Endothelial cell of umbilical vein (primary cell): ENCODE measurements at regions not wholly inside any gene's neighbourhood (a gene's known extent, or its start where the extent isn't known, plus 50 kb on each side); places are given as distances from the start of the nearest gene placed in this dataset.

Experiments
- BruUV-seq: library from RNA; stranded (reverse); fragments of 400-500 nt; replicated peaks from 2 replicates; lab custom pipeline; 2021; lab: Mats Ljungman, UMichigan
- CTCF ChIA-PET: fragments of 300-600, 350-600 bp; sonication (Branson Sonifier 250); formaldehyde crosslinking; loops from one replicate; lab custom pipeline; 2021; ENCODE audit warnings: antibody characterized with exemption, inconsistent platforms; lab: Charles Lee
- POLR2A ChIA-PET: fragments of 300-600, 350-600 bp; sonication (Branson Sonifier 250); formaldehyde crosslinking; loops from one replicate; lab custom pipeline; 2021; ENCODE audit warnings: antibody characterized with exemption, inconsistent platforms; lab: Charles Lee
- DNase-seq: peaks from one replicate; pipeline ENCODE4 v3.0.0-alpha.2; 2011; ENCODE audit warnings: low read depth, low spot score
- FAIRE-seq: peaks from 2 replicates; lab custom pipeline; 2011; peaks lifted over from hg19 to GRCh38; lab: Jason Lieb, UNC
- H2AFZ ChIP-seq: 2 replicates; pipeline ENCODE4 v1.6.0; 2012; ENCODE audit warnings: low read depth, low read length, control low read depth, inconsistent platforms
- H3K27ac ChIP-seq: 2 replicates; pipeline ENCODE4 v1.5.1; 2011; ENCODE audit warnings: low read depth, mild to moderate bottlenecking, control low read depth, low read length, moderate library complexity; ENCODE audit not compliant: insufficient read depth
- H3K27me3 ChIP-seq, 2 experiments: 2 replicates each; pipeline versions ENCODE4 v1.6.0 to v1.6.1; 2011; ENCODE audit warnings: low read length in 2 of 2, mixed read lengths in 1 of 2; ENCODE audit not compliant: control insufficient read depth in 2 of 2, insufficient read depth in 2 of 2
- H3K36me3 ChIP-seq, 2 experiments: 2 replicates in 1 of 2; 3 replicates in 1 of 2; pipeline ENCODE4 v1.5.1; 2011; ENCODE audit warnings: low read length in 2 of 2, mild to moderate bottlenecking in 1 of 2, moderate library complexity in 1 of 2; ENCODE audit not compliant: control insufficient read depth in 2 of 2, insufficient read depth in 2 of 2; ENCODE audit errors: extremely low read depth in 1 of 2
- H3K4me1 ChIP-seq: 3 replicates; pipeline ENCODE4 v1.5.1; 2011; ENCODE audit warnings: mild to moderate bottlenecking, low read length; ENCODE audit not compliant: control insufficient read depth, insufficient read depth; ENCODE audit errors: extremely low read depth
- H3K4me2 ChIP-seq: 2 replicates; pipeline ENCODE4 v1.6.1; 2011; ENCODE audit warnings: low read length, control low read depth, mixed read lengths; ENCODE audit not compliant: insufficient read depth
- H3K4me3 ChIP-seq, 3 experiments: fragments of 200-600 bp in 1 of 3; sonication (generic), shearing (Covaris generic) in 1 of 3; replicated peaks in 1 of 3; 2 replicates each; pipeline ENCODE4 v1.5.1; 2011 to 2016; ENCODE audit warnings: control low read depth in 3 of 3, low read length in 3 of 3, mild to moderate bottlenecking in 2 of 3, inconsistent platforms in 1 of 3, low read depth in 1 of 3, moderate library complexity in 1 of 3; ENCODE audit not compliant: insufficient read depth in 1 of 3
- H3K79me2 ChIP-seq: 2 replicates; pipeline ENCODE4 v1.6.0; 2012; ENCODE audit warnings: low read length, inconsistent platforms; ENCODE audit not compliant: control insufficient read depth, insufficient read depth
- H3K9ac ChIP-seq: replicated peaks from 2 replicates; pipeline ENCODE3; 2011; ENCODE audit warnings: low read length, control low read depth; ENCODE audit not compliant: insufficient read depth; ENCODE audit errors: extremely low read depth
- H3K9me1 ChIP-seq: replicated peaks from 3 replicates; pipeline ENCODE4 v1.6.0; 2011; ENCODE audit warnings: mild to moderate bottlenecking, low read length; ENCODE audit not compliant: control insufficient read depth, insufficient read depth; ENCODE audit errors: extremely low read depth
- H3K9me3 ChIP-seq: replicated peaks from 2 replicates; pipeline ENCODE4 v1.5.1; 2012; ENCODE audit warnings: low read length, inconsistent platforms; ENCODE audit not compliant: control insufficient read depth, insufficient read depth
- H4K20me1 ChIP-seq: replicated peaks from 2 replicates; pipeline ENCODE3; 2011; ENCODE audit warnings: mild to moderate bottlenecking, low read length; ENCODE audit not compliant: control insufficient read depth, insufficient read depth; ENCODE audit errors: extremely low read depth
- CTCF ChIP-seq, 2 donors: IDR thresholded peaks; 1 replicate in 1 of 2; 2 replicates in 1 of 2; pipeline ENCODE4 v1.5.1; 2011; ENCODE audit warnings: low read length in 2 of 2, mild to moderate bottlenecking in 2 of 2, moderate library complexity in 2 of 2, control low read depth in 1 of 2, inconsistent platforms in 1 of 2, low read depth in 1 of 2; ENCODE audit not compliant: insufficient read depth in 1 of 2; ENCODE audit errors: extremely low read depth in 1 of 2
- EZH2 ChIP-seq: IDR thresholded peaks from 2 replicates; pipeline ENCODE4 v1.6.1; 2012; ENCODE audit warnings: borderline replicate concordance, low read depth, mild to moderate bottlenecking, moderate library complexity, low read length, inconsistent platforms; ENCODE audit not compliant: severe bottlenecking
- FOS ChIP-seq: IDR thresholded peaks from 2 replicates; pipeline ENCODE4 v1.6.1; 2011; ENCODE audit warnings: mild to moderate bottlenecking, low read length, moderate library complexity, borderline replicate concordance; ENCODE audit not compliant: insufficient read depth
- GATA2 ChIP-seq: IDR thresholded peaks from 2 replicates; pipeline ENCODE4 v1.7.0; 2011; ENCODE audit warnings: low read depth, mild to moderate bottlenecking, moderate library complexity, mixed read lengths, low read length; ENCODE audit not compliant: insufficient read length, insufficient read depth
- JUN ChIP-seq: IDR thresholded peaks from 2 replicates; pipeline ENCODE4 v1.6.1; 2011; ENCODE audit warnings: borderline replicate concordance, low read depth; ENCODE audit not compliant: insufficient read length, insufficient read depth
- MAX ChIP-seq: IDR thresholded peaks from 2 replicates; pipeline ENCODE4 v1.6.1; 2011; ENCODE audit not compliant: insufficient read depth, insufficient read length
- MYC ChIP-seq: IDR thresholded peaks from one replicate; pipeline ENCODE4 v1.6.1; 2011; ENCODE audit warnings: mild to moderate bottlenecking, low read depth, low read length
- POLR2A ChIP-seq: IDR thresholded peaks from 2 replicates; pipeline ENCODE4 v1.6.1; 2012; ENCODE audit warnings: low read depth, mild to moderate bottlenecking, control low read depth, low read length
- POLR2AphosphoS5 ChIP-seq: IDR thresholded peaks from 2 replicates; pipeline ENCODE4 v1.6.1; 2012; ENCODE audit warnings: low read depth, mild to moderate bottlenecking, control low read depth, low read length, moderate library complexity; ENCODE audit not compliant: insufficient read depth
- dilution Hi-C: fragments of 300-500 bp; cut with MboI; formaldehyde crosslinking; loops from one replicate; pipeline ENCODE4 v1.15.0; 2019; ENCODE audit warnings: low sequenced_read_pairs; ENCODE audit not compliant: extremely low pct_ligation_motif_present
- intact Hi-C: fragments of 100-400 bp; cut with micrococcal nuclease; formaldehyde crosslinking; loops from one replicate; pipeline ENCODE4 v1.10.0; 2022

- H3K4me3 ChIP-seq = no peak overlapping the region
- intact Hi-C loops (loop anchor here (5.0 kb wide), 1 partner anchor 543 kb away; no protein-coding TSS in a partner anchor), dilution Hi-C loops (no loop called here)
- H4K20me1 ChIP-seq = no peaks in the 10 kb centered on the region
- H2AFZ ChIP-seq = no peak overlapping the region
- H3K79me2 ChIP-seq = no peaks in the 10 kb centered on the region
- no peaks in the 10 kb centered on the region for H3K36me3 ChIP-seq
- no peaks in the 10 kb centered on the region for H3K9me3 ChIP-seq
- BruUV-seq = no TSS peak
- no peak for FAIRE-seq
- no peak overlapping the region for H3K9ac ChIP-seq
- H3K27me3 ChIP-seq = no peaks in the 10 kb centered on the region
- no peak overlapping the region for H3K27ac ChIP-seq
- ChIA-PET CTCF (no interaction called here), POLR2A (no interaction called here)
- no peak overlapping the region for H3K4me2 ChIP-seq
- TF ChIP-seq POLR2A = no peak
- TF ChIP-seq POLR2AphosphoS5 = no peak
- TF ChIP-seq MAX = no peak
- no peak for TF ChIP-seq GATA2
- no peak for TF ChIP-seq FOS
- DNase-seq = no peak
- H3K4me1 ChIP-seq = peaks cover 20% of the 10 kb centered on the region
- no peaks in the 10 kb centered on the region for H3K9me1 ChIP-seq
Measured at GRCh38 chrX:39805022-39805421, 292.7 kb downstream of the BCOR start.

GRCh38 chrX:39805825-39806224, 291.9 kb downstream of the BCOR start:
- Histone ChIP-seq H2AFZ (no peak overlapping the region), H3K9me1 (no peaks in the 10 kb centered on the region), H3K9me3 (no peaks in the 10 kb centered on the region), H4K20me1 (no peaks in the 10 kb centered on the region), H3K4me3 (no peak overlapping the region), H3K36me3 (no peaks in the 10 kb centered on the region), H3K9ac (no peak overlapping the region), H3K27me3 (no peaks in the 10 kb centered on the region), H3K79me2 (no peaks in the 10 kb centered on the region), H3K27ac (no peak overlapping the region), H3K4me1 (peaks cover 23% of the 10 kb centered on the region), H3K4me2 (no peak overlapping the region)
- DNase-seq = no peak
- FAIRE-seq = no peak
- dilution Hi-C loops = no loop called here
- TF ChIP-seq FOS (no peak), JUN (no peak), POLR2A (no peak), CTCF (IDR thresholded peaks at IDR 0.05; ENCODE audit: extremely low read depth in 1 of 2, insufficient read depth in 1 of 2, low read depth in 1 of 2, low read length in 2 of 2) (no peak), GATA2 (no peak), EZH2 (no peak), POLR2AphosphoS5 (no peak), MYC (no peak), MAX (no peak)
- no TSS peak for BruUV-seq
- CTCF ChIA-PET = no interaction called here
- POLR2A ChIA-PET = no interaction called here
- intact Hi-C loops = loop anchor here (5.0 kb wide), 1 partner anchor 544 kb away; no protein-coding TSS in a partner anchor
